Type B pancreatic cell (in vitro differentiated cells): ENCODE measurements at regions not wholly inside any gene's neighbourhood (a gene's known extent, or its start where the extent isn't known, plus 50 kb on each side); places are given as distances from the start of the nearest gene placed in this dataset.
"Not testable (repeated sequence)": the region's sequence is repeated elsewhere in the genome, so short reads cannot be mapped to it uniquely, and the experiment has no call there.

Experiments
- DNase-seq: peaks from one replicate; pipeline ENCODE4 v3.0.0; 2021; ENCODE audit warnings: mixed read lengths; ENCODE audit not compliant: unreplicated experiment; ENCODE audit errors: extremely low spot score
- H3K27ac Mint-ChIP-seq: 2 replicates; pipeline ENCODE4 v1.8.0; 2021; ENCODE audit warnings: mild to moderate bottlenecking, mixed read lengths
- H3K27me3 Mint-ChIP-seq: 2 replicates; pipeline ENCODE4 v1.8.0; 2021; ENCODE audit warnings: mixed read lengths
- H3K36me3 Mint-ChIP-seq: 2 replicates; pipeline ENCODE4 v1.8.0; 2021; ENCODE audit warnings: mixed read lengths
- H3K4me1 Mint-ChIP-seq: one replicate; pipeline ENCODE4 v1.8.0; 2021; ENCODE audit warnings: mixed read lengths; ENCODE audit not compliant: unreplicated experiment
- H3K4me3 Mint-ChIP-seq: 2 replicates; pipeline ENCODE4 v1.8.0; 2021; ENCODE audit warnings: mild to moderate bottlenecking, mixed read lengths
- H3K9me3 Mint-ChIP-seq: 2 replicates; pipeline ENCODE4 v1.8.0; 2021; ENCODE audit warnings: mixed read lengths
- CTCF ChIP-seq: fragments of 200-600 bp; sonication (generic); conservative IDR thresholded peaks from 2 replicates; pipeline ENCODE4 v1.5.0; 2021; ENCODE audit warnings: antibody characterized with exemption, mild to moderate bottlenecking

GRCh38 chr5:154702477-154702876, 52.7 kb upstream of the LARP1 start:
- no peak for DNase-seq
- no peaks in the 10 kb centered on the region for H3K36me3 Mint-ChIP-seq
- H3K4me3 Mint-ChIP-seq, result no peak overlapping the region
- H3K4me1 Mint-ChIP-seq, result peaks cover 14% of the 10 kb centered on the region
- H3K27me3 Mint-ChIP-seq, result no peaks in the 10 kb centered on the region
- TF ChIP-seq CTCF, result no peak
- H3K9me3 Mint-ChIP-seq, result no peaks in the 10 kb centered on the region
- peak overlapping the region; percentile 8 for H3K27ac Mint-ChIP-seq

- H3K4me1 Mint-ChIP-seq, result peaks cover 22% of the 10 kb centered on the region
- not testable (repeated sequence) for H3K36me3 Mint-ChIP-seq, H3K4me3 Mint-ChIP-seq, H3K9me3 Mint-ChIP-seq, H3K27me3 Mint-ChIP-seq, DNase-seq
- H3K27ac Mint-ChIP-seq, result peak overlapping the region; percentile 83
These were observed 53.5 kb upstream of the LARP1 start for GRCh38 chr5:154701725-154702124.

GRCh38 chr5:154701181-154701580, 54.0 kb upstream of the LARP1 start:
- no peak for TF ChIP-seq CTCF
- no peaks in the 10 kb centered on the region for H3K9me3 Mint-ChIP-seq
- no peak for DNase-seq
- H3K27me3 Mint-ChIP-seq, result no peaks in the 10 kb centered on the region
- H3K27ac Mint-ChIP-seq, result peak overlapping the region; percentile 83
- no peaks in the 10 kb centered on the region for H3K36me3 Mint-ChIP-seq
- peaks cover 25% of the 10 kb centered on the region for H3K4me1 Mint-ChIP-seq
- H3K4me3 Mint-ChIP-seq, result peak overlapping the region; percentile 65

GRCh38 chr5:154700289-154700928, 54.8 kb upstream of the LARP1 start:
- H3K9me3 Mint-ChIP-seq, H3K36me3 Mint-ChIP-seq, H3K27ac Mint-ChIP-seq, H3K27me3 Mint-ChIP-seq, H3K4me3 Mint-ChIP-seq, DNase-seq: not testable (repeated sequence)
- H3K4me1 Mint-ChIP-seq, result peaks cover 25% of the 10 kb centered on the region

- no peak for DNase-seq
- Mint-ChIP-seq H3K9me3 (no peaks in the 10 kb centered on the region), H3K27me3 (no peaks in the 10 kb centered on the region), H3K36me3 (no peaks in the 10 kb centered on the region), H3K27ac (no peak overlapping the region), H3K4me3 (no peak overlapping the region), H3K4me1 (peaks cover 25% of the 10 kb centered on the region)
- no peak for TF ChIP-seq CTCF
These were observed 56.4 kb upstream of the LARP1 start for GRCh38 chr5:154698763-154699162.

GRCh38 chr5:154697371-154697770, 57.8 kb upstream of the LARP1 start:
- Mint-ChIP-seq H3K4me3 (no peak overlapping the region), H3K4me1 (peaks cover 27% of the 10 kb centered on the region), H3K9me3 (no peaks in the 10 kb centered on the region), H3K36me3 (no peaks in the 10 kb centered on the region), H3K27ac (no peak overlapping the region), H3K27me3 (no peaks in the 10 kb centered on the region)
- no peak for DNase-seq
- TF ChIP-seq CTCF, result no peak

GRCh38 chr5:154696891-154697290, 58.3 kb upstream of the LARP1 start:
- DNase-seq, result no peak
- Mint-ChIP-seq H3K27me3 (no peaks in the 10 kb centered on the region), H3K36me3 (no peaks in the 10 kb centered on the region), H3K4me3 (no peak overlapping the region), H3K4me1 (peaks cover 32% of the 10 kb centered on the region), H3K27ac (no peak overlapping the region), H3K9me3 (no peaks in the 10 kb centered on the region)
- no peak for TF ChIP-seq CTCF
